GM21390 (cell line): ENCODE measurements at regions not wholly inside any gene's neighbourhood (a gene's known extent, or its start where the extent isn't known, plus 50 kb on each side); places are given as distances from the start of the nearest gene placed in this dataset.

Experiments
- ATAC-seq: cut with Tn5 transposase; IDR thresholded peaks from one replicate; pipeline ENCODE4 v1.9.1; 2021; ENCODE audit not compliant: unreplicated experiment

- no peak for ATAC-seq
These were observed 207.2 kb downstream of the CHRM3 start for GRCh38 chr1:239593527-239593926.

- ATAC-seq, result no peak
These were observed 214.2 kb downstream of the CHRM3 start for GRCh38 chr1:239600588-239600987.

- no peak for ATAC-seq
These were observed 214.7 kb downstream of the CHRM3 start for GRCh38 chr1:239601108-239601507.

GRCh38 chr1:239603530-239603929 lies 217.2 kb downstream of the CHRM3 start:
- ATAC-seq, result no peak

GRCh38 chr1:239606850-239607400 lies 220.6 kb downstream of the CHRM3 start:
- ATAC-seq, result no peak

GRCh38 chr1:239608469-239608868 lies 222.1 kb downstream of the CHRM3 start:
- ATAC-seq, result no peak

- no peak for ATAC-seq
These were observed 226.0 kb downstream of the CHRM3 start for GRCh38 chr1:239612379-239612778.

- no peak for ATAC-seq
These were observed 230.3 kb downstream of the CHRM3 start for GRCh38 chr1:239616673-239617072.

- no peak for ATAC-seq
These were observed 230.9 kb downstream of the CHRM3 start for GRCh38 chr1:239617259-239617658.

- ATAC-seq, result no peak
These were observed 231.4 kb downstream of the CHRM3 start for GRCh38 chr1:239617731-239618130.

- ATAC-seq, result no peak
These were observed 232.8 kb downstream of the CHRM3 start for GRCh38 chr1:239619190-239619589.

GRCh38 chr1:239630767-239631166 lies 244.4 kb downstream of the CHRM3 start:
- no peak for ATAC-seq

GRCh38 chr1:239633432-239633831 lies 247.1 kb downstream of the CHRM3 start:
- ATAC-seq, result no peak

- ATAC-seq, result no peak
These were observed 248.9 kb downstream of the CHRM3 start for GRCh38 chr1:239635276-239635675.

- ATAC-seq, result no peak
These were observed 250.0 kb downstream of the CHRM3 start for GRCh38 chr1:239636347-239636746.

GRCh38 chr1:239644604-239645003 lies 258.2 kb downstream of the CHRM3 start:
- no peak for ATAC-seq

GRCh38 chr1:239647045-239647444 lies 260.7 kb downstream of the CHRM3 start:
- no peak for ATAC-seq

GRCh38 chr1:239647964-239648632 lies 261.7 kb downstream of the CHRM3 start:
- ATAC-seq, result no peak

- no peak for ATAC-seq
These were observed 268.7 kb downstream of the CHRM3 start for GRCh38 chr1:239655023-239655422.

- ATAC-seq, result no peak
These were observed 270.9 kb downstream of the CHRM3 start for GRCh38 chr1:239657291-239657690.

GRCh38 chr1:239662950-239663349 lies 276.6 kb downstream of the CHRM3 start:
- no peak for ATAC-seq

GRCh38 chr1:239672256-239672655 lies 285.9 kb downstream of the CHRM3 start:
- ATAC-seq, result no peak

GRCh38 chr1:239675735-239676134 lies 289.4 kb downstream of the CHRM3 start:
- ATAC-seq, result no peak
